Stimulated activated naive CD8-positive, alpha-beta T cell treated with anti-CD3 and anti-CD28 coated beads, Interleukin-15, Interleukin-2, amounts not matched to agents 100 ng/mL and 50 ng/mL, for 24 hours (primary cell): ENCODE measurements at regions not wholly inside any gene's neighbourhood (a gene's known extent, or its start where the extent isn't known, plus 50 kb on each side); places are given as distances from the start of the nearest gene placed in this dataset.

Experiments used
- H3K27ac Mint-ChIP-seq: one replicate; pipeline ENCODE4 v1.8.0; 2021; ENCODE audit warnings: mild to moderate bottlenecking, mixed read lengths
- H3K27me3 Mint-ChIP-seq: one replicate; pipeline ENCODE4 v1.8.0; 2021; ENCODE audit warnings: mixed read lengths
- H3K36me3 Mint-ChIP-seq: one replicate; pipeline ENCODE4 v1.8.0; 2021; ENCODE audit warnings: low read depth, mixed read lengths
- H3K4me1 Mint-ChIP-seq: one replicate; pipeline ENCODE4 v1.8.0; 2021; ENCODE audit warnings: low read depth, mixed read lengths
- H3K4me3 Mint-ChIP-seq: one replicate; pipeline ENCODE4 v1.8.0; 2021; ENCODE audit warnings: mild to moderate bottlenecking, mixed read lengths
- H3K9me3 Mint-ChIP-seq: one replicate; pipeline ENCODE4 v1.8.0; 2021; ENCODE audit warnings: mixed read lengths

- Mint-ChIP-seq H3K36me3 (no peaks in the 10 kb centered on the region), H3K27me3 (peaks cover 5% of the 10 kb centered on the region), H3K4me1 (no peaks in the 10 kb centered on the region), H3K4me3 (no peak overlapping the region), H3K27ac (no peak overlapping the region), H3K9me3 (no peaks in the 10 kb centered on the region)
Measured at GRCh38 chr12:125512541-125513298, 447.5 kb downstream of the AACS start.

GRCh38 chr12:125515887-125516286 lies 450.7 kb downstream of the AACS start:
- Mint-ChIP-seq H3K27me3 (no peaks in the 10 kb centered on the region), H3K9me3 (no peaks in the 10 kb centered on the region), H3K4me1 (no peaks in the 10 kb centered on the region), H3K4me3 (no peak overlapping the region), H3K36me3 (no peaks in the 10 kb centered on the region), H3K27ac (no peak overlapping the region)

GRCh38 chr12:125518074-125518473 lies 452.8 kb downstream of the AACS start:
- H3K9me3 Mint-ChIP-seq: peaks cover 4% of the 10 kb centered on the region
- H3K36me3 Mint-ChIP-seq: no peaks in the 10 kb centered on the region
- no peak overlapping the region for H3K4me3 Mint-ChIP-seq
- H3K27me3 Mint-ChIP-seq: no peaks in the 10 kb centered on the region
- peak overlapping the region; percentile 34 for H3K27ac Mint-ChIP-seq
- no peaks in the 10 kb centered on the region for H3K4me1 Mint-ChIP-seq

- Mint-ChIP-seq H3K27me3 (no peaks in the 10 kb centered on the region), H3K27ac (no peak overlapping the region), H3K36me3 (no peaks in the 10 kb centered on the region), H3K4me3 (no peak overlapping the region), H3K9me3 (peaks cover 10% of the 10 kb centered on the region), H3K4me1 (no peaks in the 10 kb centered on the region)
Measured at GRCh38 chr12:125519026-125519651, 453.9 kb downstream of the AACS start.

- no peak overlapping the region for H3K4me3 Mint-ChIP-seq
- H3K27me3 Mint-ChIP-seq: peaks cover 3% of the 10 kb centered on the region
- H3K36me3 Mint-ChIP-seq: no peaks in the 10 kb centered on the region
- no peaks in the 10 kb centered on the region for H3K4me1 Mint-ChIP-seq
- H3K9me3 Mint-ChIP-seq: peaks cover 15% of the 10 kb centered on the region
- H3K27ac Mint-ChIP-seq: no peak overlapping the region
Measured at GRCh38 chr12:125525879-125526278, 460.6 kb downstream of the AACS start.

- peaks cover 11% of the 10 kb centered on the region for H3K27me3 Mint-ChIP-seq
- H3K4me3 Mint-ChIP-seq: no peak overlapping the region
- H3K9me3 Mint-ChIP-seq: peaks cover 9% of the 10 kb centered on the region
- no peaks in the 10 kb centered on the region for H3K4me1 Mint-ChIP-seq
- H3K27ac Mint-ChIP-seq: no peak overlapping the region
- no peaks in the 10 kb centered on the region for H3K36me3 Mint-ChIP-seq
Measured at GRCh38 chr12:125528281-125528680, 463.0 kb downstream of the AACS start.

- Mint-ChIP-seq H3K4me3 (no peak overlapping the region), H3K9me3 (no peaks in the 10 kb centered on the region), H3K36me3 (no peaks in the 10 kb centered on the region), H3K27ac (no peak overlapping the region), H3K4me1 (no peaks in the 10 kb centered on the region), H3K27me3 (peaks cover 16% of the 10 kb centered on the region)
Measured at GRCh38 chr12:125530201-125530600, 465.0 kb downstream of the AACS start.

GRCh38 chr12:125530876-125531275 lies 465.6 kb downstream of the AACS start:
- Mint-ChIP-seq H3K27ac (no peak overlapping the region), H3K36me3 (no peaks in the 10 kb centered on the region), H3K27me3 (peaks cover 16% of the 10 kb centered on the region), H3K9me3 (no peaks in the 10 kb centered on the region), H3K4me1 (no peaks in the 10 kb centered on the region), H3K4me3 (no peak overlapping the region)

GRCh38 chr12:125531574-125531973 lies 466.3 kb downstream of the AACS start:
- Mint-ChIP-seq H3K9me3 (no peaks in the 10 kb centered on the region), H3K27me3 (peaks cover 16% of the 10 kb centered on the region), H3K36me3 (no peaks in the 10 kb centered on the region), H3K4me3 (no peak overlapping the region), H3K27ac (no peak overlapping the region), H3K4me1 (no peaks in the 10 kb centered on the region)

- Mint-ChIP-seq H3K27me3 (peaks cover 16% of the 10 kb centered on the region), H3K4me3 (no peak overlapping the region), H3K4me1 (no peaks in the 10 kb centered on the region), H3K36me3 (no peaks in the 10 kb centered on the region), H3K9me3 (no peaks in the 10 kb centered on the region), H3K27ac (no peak overlapping the region)
Measured at GRCh38 chr12:125533434-125534029, 468.3 kb downstream of the AACS start.

- no peak overlapping the region for H3K27ac Mint-ChIP-seq
- H3K4me3 Mint-ChIP-seq: no peak overlapping the region
- no peaks in the 10 kb centered on the region for H3K9me3 Mint-ChIP-seq
- no peaks in the 10 kb centered on the region for H3K36me3 Mint-ChIP-seq
- H3K4me1 Mint-ChIP-seq: no peaks in the 10 kb centered on the region
- H3K27me3 Mint-ChIP-seq: peaks cover 4% of the 10 kb centered on the region
Measured at GRCh38 chr12:125538401-125539199, 473.4 kb downstream of the AACS start.

- no peak overlapping the region for H3K27ac Mint-ChIP-seq
- H3K36me3 Mint-ChIP-seq: no peaks in the 10 kb centered on the region
- H3K27me3 Mint-ChIP-seq: no peaks in the 10 kb centered on the region
- H3K4me3 Mint-ChIP-seq: no peak overlapping the region
- H3K4me1 Mint-ChIP-seq: no peaks in the 10 kb centered on the region
- H3K9me3 Mint-ChIP-seq: peaks cover 12% of the 10 kb centered on the region
Measured at GRCh38 chr12:125540580-125541204, 475.5 kb downstream of the AACS start.

GRCh38 chr12:125544960-125545359 lies 479.7 kb downstream of the AACS start:
- H3K27ac Mint-ChIP-seq: no peak overlapping the region
- H3K27me3 Mint-ChIP-seq: no peaks in the 10 kb centered on the region

GRCh38 chr12:125549171-125549570 lies 483.9 kb downstream of the AACS start:
- no peak overlapping the region for H3K27ac Mint-ChIP-seq
- no peaks in the 10 kb centered on the region for H3K36me3 Mint-ChIP-seq
- no peaks in the 10 kb centered on the region for H3K27me3 Mint-ChIP-seq

More at GRCh38 chr12:125544960-125545359, 479.7 kb downstream of the AACS start:
- Mint-ChIP-seq H3K4me3 (no peak overlapping the region), H3K36me3 (no peaks in the 10 kb centered on the region), H3K4me1 (no peaks in the 10 kb centered on the region), H3K9me3 (peaks cover 17% of the 10 kb centered on the region)

More at GRCh38 chr12:125549171-125549570, 483.9 kb downstream of the AACS start:
- peaks cover 17% of the 10 kb centered on the region for H3K9me3 Mint-ChIP-seq
- no peaks in the 10 kb centered on the region for H3K4me1 Mint-ChIP-seq
- H3K4me3 Mint-ChIP-seq: no peak overlapping the region
